B cell (primary cell): ENCODE measurements at regions not wholly inside any gene's neighbourhood (a gene's known extent, or its start where the extent isn't known, plus 50 kb on each side); places are given as distances from the start of the nearest gene placed in this dataset.

ENCODE experiments used
- CTCF ChIP-seq: fragments of 200-600 bp; IDR thresholded peaks from one replicate; pipeline ENCODE4 v1.8.0; 2022; ENCODE audit warnings: antibody characterized with exemption, mild to moderate bottlenecking
- EZH2 ChIP-seq: IDR thresholded peaks from 2 replicates; pipeline ENCODE4 v1.6.1; 2012; ENCODE audit warnings: borderline replicate concordance, low read depth, mild to moderate bottlenecking, moderate library complexity, low read length; ENCODE audit not compliant: insufficient read depth, poor library complexity, severe bottlenecking

DNA sequence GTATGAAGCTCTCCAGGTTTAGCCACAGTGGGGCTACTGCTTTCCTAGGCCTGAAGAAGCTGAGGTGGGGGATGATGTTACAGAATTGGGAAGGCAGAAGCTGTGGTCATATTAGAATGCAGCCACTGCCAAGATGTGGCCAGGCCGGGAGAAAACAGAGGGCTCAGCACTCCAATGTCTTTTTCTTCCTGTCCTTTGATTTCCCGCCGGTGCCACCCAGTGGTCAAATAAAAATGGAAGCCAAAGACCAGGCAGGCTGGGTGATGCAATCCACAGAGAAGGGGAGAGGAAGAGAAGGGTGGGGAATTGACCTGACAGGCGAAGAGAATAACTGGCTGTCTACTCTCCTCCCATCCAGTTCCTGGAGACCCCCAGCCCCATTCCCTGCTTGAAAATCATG lies 94.9 kb upstream of the SHISA3 start:
- TF ChIP-seq CTCF (no peak), EZH2 (no peak)
